ENCODE measurements at regions not wholly inside any gene's neighbourhood (a gene's known extent, or its start where the extent isn't known, plus 50 kb on each side); places are given as distances from the start of the nearest gene placed in this dataset.
A peak's percentile ranks its signal among the peaks of the same experiment; 100 is the strongest.

DNA sequence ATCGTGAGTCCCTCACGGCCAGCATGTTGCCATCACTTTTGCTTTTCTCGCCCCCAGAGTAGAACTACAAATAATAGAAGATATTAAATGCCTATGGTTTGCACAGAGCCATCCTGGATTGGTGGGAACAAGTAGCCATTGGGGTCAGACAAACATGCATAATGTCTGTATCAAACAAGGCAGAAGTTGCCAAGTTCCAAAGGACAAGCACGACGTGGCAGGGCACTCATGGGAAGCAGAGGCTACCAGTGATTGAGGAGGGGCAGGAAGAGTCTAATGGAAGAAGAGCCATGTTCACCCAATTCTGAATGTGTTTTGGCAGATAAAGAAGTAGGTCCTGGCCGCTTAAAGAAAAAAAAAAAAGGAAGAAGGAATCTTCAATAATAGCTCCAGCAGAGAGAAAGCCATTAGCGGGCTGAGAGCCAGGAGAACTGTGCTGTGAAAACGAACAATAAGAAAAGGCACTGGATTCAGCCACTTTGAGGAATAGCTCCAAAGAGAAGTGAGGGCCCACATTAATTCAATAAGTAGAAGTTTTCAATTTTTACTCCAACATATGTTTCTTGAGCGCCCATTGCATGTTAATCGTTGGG, 153.7 kb upstream of the ADCY2 start:
- TF ChIP-seq CTCF (IDR thresholded peaks at IDR 0.05; ENCODE audit: low read depth, low read length, missing input control) (no peak), RXRA (IDR thresholded peaks at IDR 0.05) (no peak), YY1 (IDR thresholded peaks at IDR 0.05) (peak; percentile 28), RAD21 (IDR thresholded peaks at IDR 0.05) (no peak), HNF4A (conservative IDR thresholded peaks at IDR 0.05) (peak; percentile 21 to 64), MAX (IDR thresholded peaks at IDR 0.05) (no peak), JUND (IDR thresholded peaks at IDR 0.05) (no peak), GABPA (IDR thresholded peaks at IDR 0.05 in 1 of 2, conservative IDR thresholded peaks at IDR 0.05 in 1 of 2) (no peak), HNF4G (IDR thresholded peaks at IDR 0.05) (no peak), TAF1 (conservative IDR thresholded peaks at IDR 0.05) (no peak), ZBTB33 (IDR thresholded peaks at IDR 0.05) (no peak), EGR1 (IDR thresholded peaks at IDR 0.05; ENCODE audit: low read depth in 2 of 2) (no peak), FOXA1 (IDR thresholded peaks at IDR 0.05) (no peak)
- TF ChIP-seq, protein P1, sequence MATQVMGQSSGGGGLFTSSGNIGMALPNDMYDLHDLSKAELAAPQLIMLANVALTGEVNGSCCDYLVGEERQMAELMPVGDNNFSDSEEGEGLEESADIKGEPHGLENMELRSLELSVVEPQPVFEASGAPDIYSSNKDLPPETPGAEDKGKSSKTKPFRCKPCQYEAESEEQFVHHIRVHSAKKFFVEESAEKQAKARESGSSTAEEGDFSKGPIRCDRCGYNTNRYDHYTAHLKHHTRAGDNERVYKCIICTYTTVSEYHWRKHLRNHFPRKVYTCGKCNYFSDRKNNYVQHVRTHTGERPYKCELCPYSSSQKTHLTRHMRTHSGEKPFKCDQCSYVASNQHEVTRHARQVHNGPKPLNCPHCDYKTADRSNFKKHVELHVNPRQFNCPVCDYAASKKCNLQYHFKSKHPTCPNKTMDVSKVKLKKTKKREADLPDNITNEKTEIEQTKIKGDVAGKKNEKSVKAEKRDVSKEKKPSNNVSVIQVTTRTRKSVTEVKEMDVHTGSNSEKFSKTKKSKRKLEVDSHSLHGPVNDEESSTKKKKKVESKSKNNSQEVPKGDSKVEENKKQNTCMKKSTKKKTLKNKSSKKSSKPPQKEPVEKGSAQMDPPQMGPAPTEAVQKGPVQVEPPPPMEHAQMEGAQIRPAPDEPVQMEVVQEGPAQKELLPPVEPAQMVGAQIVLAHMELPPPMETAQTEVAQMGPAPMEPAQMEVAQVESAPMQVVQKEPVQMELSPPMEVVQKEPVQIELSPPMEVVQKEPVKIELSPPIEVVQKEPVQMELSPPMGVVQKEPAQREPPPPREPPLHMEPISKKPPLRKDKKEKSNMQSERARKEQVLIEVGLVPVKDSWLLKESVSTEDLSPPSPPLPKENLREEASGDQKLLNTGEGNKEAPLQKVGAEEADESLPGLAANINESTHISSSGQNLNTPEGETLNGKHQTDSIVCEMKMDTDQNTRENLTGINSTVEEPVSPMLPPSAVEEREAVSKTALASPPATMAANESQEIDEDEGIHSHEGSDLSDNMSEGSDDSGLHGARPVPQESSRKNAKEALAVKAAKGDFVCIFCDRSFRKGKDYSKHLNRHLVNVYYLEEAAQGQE (IDR thresholded peaks at IDR 0.05): no peak

Measured in liver (tissue), 3 donors.